Endodermal cell (in vitro differentiated cells): ENCODE measurements at regions not wholly inside any gene's neighbourhood (a gene's known extent, or its start where the extent isn't known, plus 50 kb on each side); places are given as distances from the start of the nearest gene placed in this dataset.
A peak's percentile ranks its signal among the peaks of the same experiment; 100 is the strongest.

Source experiments
- DNase-seq: peaks from one replicate; pipeline ENCODE4 v3.0.0-alpha.2; 2017
- H3K27ac ChIP-seq: 2 replicates; pipeline ENCODE4 v1.5.1; 2013; ENCODE audit warnings: mild to moderate bottlenecking, low read depth, low read length, moderate library complexity
- H3K27me3 ChIP-seq: 2 replicates; pipeline ENCODE4 v1.6.1; 2013; ENCODE audit warnings: mild to moderate bottlenecking, low read length, moderate library complexity; ENCODE audit not compliant: insufficient read depth, control insufficient read depth, poor library complexity, severe bottlenecking
- H3K36me3 ChIP-seq: 2 replicates; pipeline ENCODE4 v1.7.0; 2013; ENCODE audit warnings: mild to moderate bottlenecking, low read length, moderate library complexity; ENCODE audit not compliant: control insufficient read depth, insufficient read depth
- H3K4me1 ChIP-seq: one replicate; pipeline ENCODE4 v1.7.0; 2013; ENCODE audit warnings: low read length; ENCODE audit not compliant: control insufficient read depth, insufficient read depth
- H3K4me3 ChIP-seq: 2 replicates; pipeline ENCODE4 v1.5.1; 2013; ENCODE audit warnings: mild to moderate bottlenecking, low read length, moderate library complexity
- H3K9ac ChIP-seq: 2 replicates; pipeline ENCODE4 v1.6.1; 2013; ENCODE audit warnings: mild to moderate bottlenecking, low read length, moderate library complexity; ENCODE audit not compliant: poor library complexity, severe bottlenecking; ENCODE audit errors: extremely low read depth
- H3K9me3 ChIP-seq: 2 replicates; pipeline ENCODE4 v1.6.1; 2013; ENCODE audit warnings: mild to moderate bottlenecking, low read length, moderate library complexity; ENCODE audit not compliant: control insufficient read depth
- H3K27ac Mint-ChIP-seq: 2 replicates; pipeline ENCODE4 v1.8.0; 2020; ENCODE audit warnings: mixed read lengths
- H3K27me3 Mint-ChIP-seq: 2 replicates; pipeline ENCODE4 v1.8.0; 2021; ENCODE audit warnings: mild to moderate bottlenecking, mixed read lengths; ENCODE audit not compliant: insufficient read depth
- H3K36me3 Mint-ChIP-seq: 2 replicates; pipeline ENCODE4 v1.8.0; 2020; ENCODE audit warnings: low read depth, mixed read lengths
- H3K4me1 Mint-ChIP-seq: 2 replicates; pipeline ENCODE4 v1.8.0; 2020; ENCODE audit warnings: mixed read lengths
- H3K4me3 Mint-ChIP-seq: 2 replicates; pipeline ENCODE4 v1.8.0; 2020; ENCODE audit warnings: mild to moderate bottlenecking, moderate library complexity, mixed read lengths
- H3K9me3 Mint-ChIP-seq: 2 replicates; pipeline ENCODE4 v1.8.0; 2020; ENCODE audit warnings: mild to moderate bottlenecking, mixed read lengths
- WGBS, 2 experiments: methylation state at CpG; one replicate each; pipeline versions ENCODE4 v1.1.5 to v1.1.7; 2013; ENCODE audit warnings: missing lambda C conversion rate in 2 of 2, mixed read lengths in 1 of 2; ENCODE audit not compliant: insufficient coverage in 1 of 2, insufficient read length in 1 of 2; 5-methylcytosine and 5-hydroxymethylcytosine counted together
- TF ChIP-seq, protein P1 (sequence below): fragments of 200-600 bp; sonication (generic); conservative IDR thresholded peaks from 2 replicates; pipeline ENCODE4 v1.5.0; 2021; ENCODE audit warnings: antibody characterized with exemption, mild to moderate bottlenecking

DNA sequence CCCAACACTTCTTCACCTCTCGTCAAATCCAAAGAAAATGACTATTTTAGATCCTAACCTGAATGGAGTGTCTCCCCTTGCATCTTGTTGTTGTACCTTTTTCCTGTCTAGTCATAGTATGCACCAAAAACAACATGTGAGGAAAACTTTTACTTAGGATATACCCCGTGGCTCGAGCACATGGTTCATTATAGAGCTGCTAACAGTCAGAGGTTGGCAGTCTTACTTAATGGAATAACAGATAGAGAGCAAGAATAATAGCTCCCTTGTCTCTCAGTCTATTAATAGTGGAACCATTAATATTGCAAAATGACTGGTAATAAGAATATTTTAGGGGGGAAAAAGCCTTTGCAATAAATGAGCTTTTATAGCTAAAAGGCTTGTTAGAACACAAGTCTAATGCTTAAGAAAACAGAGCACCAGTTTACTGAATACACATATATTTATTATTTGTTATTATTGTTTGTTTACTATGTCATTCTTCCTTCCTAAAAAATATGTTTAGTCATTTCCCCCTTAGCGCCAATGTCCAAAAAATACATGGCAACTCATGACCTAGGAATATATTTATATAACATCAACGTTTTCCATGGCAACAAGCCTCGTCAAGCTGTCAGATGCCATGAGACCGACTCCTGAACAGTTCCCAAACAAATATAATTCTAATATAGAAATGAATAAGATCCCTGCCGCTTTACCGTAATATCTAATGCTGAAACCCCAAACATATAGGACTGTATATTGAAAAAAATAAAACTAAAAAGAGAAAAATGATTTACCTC is 592.4 kb downstream of the SOX5 start:
- H3K36me3 Mint-ChIP-seq, result no peaks in the 10 kb centered on the region
- Histone ChIP-seq H3K27me3 (no peaks in the 10 kb centered on the region), H3K36me3 (no peaks in the 10 kb centered on the region), H3K4me1 (no peaks in the 10 kb centered on the region), H3K27ac (no peak overlapping the region), H3K9ac (no peak overlapping the region), H3K4me3 (no peak overlapping the region), H3K9me3 (no peaks in the 10 kb centered on the region)
- H3K9me3 Mint-ChIP-seq, result no peaks in the 10 kb centered on the region
- TF ChIP-seq, protein P1, sequence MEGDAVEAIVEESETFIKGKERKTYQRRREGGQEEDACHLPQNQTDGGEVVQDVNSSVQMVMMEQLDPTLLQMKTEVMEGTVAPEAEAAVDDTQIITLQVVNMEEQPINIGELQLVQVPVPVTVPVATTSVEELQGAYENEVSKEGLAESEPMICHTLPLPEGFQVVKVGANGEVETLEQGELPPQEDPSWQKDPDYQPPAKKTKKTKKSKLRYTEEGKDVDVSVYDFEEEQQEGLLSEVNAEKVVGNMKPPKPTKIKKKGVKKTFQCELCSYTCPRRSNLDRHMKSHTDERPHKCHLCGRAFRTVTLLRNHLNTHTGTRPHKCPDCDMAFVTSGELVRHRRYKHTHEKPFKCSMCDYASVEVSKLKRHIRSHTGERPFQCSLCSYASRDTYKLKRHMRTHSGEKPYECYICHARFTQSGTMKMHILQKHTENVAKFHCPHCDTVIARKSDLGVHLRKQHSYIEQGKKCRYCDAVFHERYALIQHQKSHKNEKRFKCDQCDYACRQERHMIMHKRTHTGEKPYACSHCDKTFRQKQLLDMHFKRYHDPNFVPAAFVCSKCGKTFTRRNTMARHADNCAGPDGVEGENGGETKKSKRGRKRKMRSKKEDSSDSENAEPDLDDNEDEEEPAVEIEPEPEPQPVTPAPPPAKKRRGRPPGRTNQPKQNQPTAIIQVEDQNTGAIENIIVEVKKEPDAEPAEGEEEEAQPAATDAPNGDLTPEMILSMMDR, result no peak
- 80 to 96% methylated on average over 1 to 5 of the region's 9 CpGs for WGBS, 2 experiments
- no peak overlapping the region for H3K27ac Mint-ChIP-seq
- H3K27me3 Mint-ChIP-seq, result no peaks in the 10 kb centered on the region
- DNase-seq, result no peak
- no peak overlapping the region for H3K4me3 Mint-ChIP-seq
- peaks cover 4% of the 10 kb centered on the region for H3K4me1 Mint-ChIP-seq

DNA sequence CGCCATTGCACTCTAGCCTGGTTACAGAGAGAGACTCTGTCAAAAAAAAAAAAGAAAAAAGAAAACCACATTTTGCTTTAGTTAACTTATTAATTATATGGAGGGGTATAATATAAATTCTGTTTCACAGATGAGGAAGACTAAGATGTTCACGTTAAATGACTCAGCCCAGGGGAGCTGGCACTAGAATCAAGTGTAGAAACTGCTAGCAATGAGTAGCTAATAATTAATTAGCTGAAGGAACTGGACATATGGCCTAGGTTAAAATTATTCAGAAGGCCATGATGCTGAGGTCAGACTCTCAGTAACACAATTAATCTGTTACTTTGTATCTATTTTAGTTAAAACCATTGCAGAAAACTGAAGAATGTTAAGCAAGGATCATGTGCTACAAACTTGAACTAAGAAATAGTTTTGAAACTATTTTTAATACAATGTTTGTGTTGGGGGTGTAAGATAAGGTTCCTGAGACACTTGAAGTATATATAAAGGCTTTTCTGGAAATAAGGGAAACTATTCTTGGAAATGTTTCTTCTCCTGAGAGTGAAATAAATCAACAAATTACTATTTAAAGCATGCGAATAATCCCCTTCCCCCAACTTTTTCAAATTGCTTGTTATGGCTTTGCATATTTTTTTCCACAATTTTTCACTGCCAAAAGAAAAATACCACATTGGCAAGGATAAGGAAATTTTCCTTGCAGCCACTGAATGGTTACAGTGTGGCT is 589.3 kb downstream of the SOX5 start:
- no peaks in the 10 kb centered on the region for H3K4me1 ChIP-seq
- H3K36me3 ChIP-seq, result no peaks in the 10 kb centered on the region
- DNase-seq, result no peak
- no peak overlapping the region for H3K27ac ChIP-seq
- H3K27me3 ChIP-seq, result no peaks in the 10 kb centered on the region
- H3K27me3 Mint-ChIP-seq, result no peaks in the 10 kb centered on the region
- H3K36me3 Mint-ChIP-seq, result peaks cover 6% of the 10 kb centered on the region
- H3K4me1 Mint-ChIP-seq, result peaks cover 4% of the 10 kb centered on the region
- H3K4me3 Mint-ChIP-seq, result no peak overlapping the region
- H3K9me3 ChIP-seq, result peaks cover 11% of the 10 kb centered on the region
- H3K9ac ChIP-seq, result no peak overlapping the region
- TF ChIP-seq, protein P1, result no peak
- no peak overlapping the region for H3K27ac Mint-ChIP-seq
- no peak overlapping the region for H3K4me3 ChIP-seq
- WGBS, 2 experiments, result 89 to 94% methylated on average over 2 to 3 of the region's 3 CpGs
- H3K9me3 Mint-ChIP-seq, result peaks cover 4% of the 10 kb centered on the region

DNA sequence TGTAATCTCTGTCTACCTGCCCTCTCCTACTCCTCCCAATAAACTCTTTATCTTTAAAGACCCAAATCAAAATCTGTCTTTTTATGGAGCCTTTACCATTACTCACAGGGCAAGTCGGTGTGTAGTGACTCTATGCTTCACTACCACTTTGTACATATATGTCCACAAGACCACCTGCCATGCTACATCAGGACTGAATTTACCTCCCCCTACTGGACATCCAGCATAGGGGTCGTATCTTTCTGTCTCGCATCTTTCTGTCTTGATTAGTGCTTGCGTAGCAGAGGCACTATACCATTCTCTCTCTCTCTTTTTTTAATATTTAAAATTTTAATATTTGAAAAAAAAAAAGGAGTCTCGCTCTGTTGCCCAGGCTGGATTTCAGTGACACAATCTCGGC is 587.5 kb downstream of the SOX5 start:
- no peak overlapping the region for H3K27ac Mint-ChIP-seq
- DNase-seq, result no peak
- H3K27ac ChIP-seq, result no peak overlapping the region
- peaks cover 7% of the 10 kb centered on the region for H3K36me3 Mint-ChIP-seq
- no peaks in the 10 kb centered on the region for H3K36me3 ChIP-seq
- peaks cover 6% of the 10 kb centered on the region for H3K9me3 Mint-ChIP-seq
- H3K27me3 ChIP-seq, result no peaks in the 10 kb centered on the region
- no peaks in the 10 kb centered on the region for H3K27me3 Mint-ChIP-seq
- H3K9ac ChIP-seq, result no peak overlapping the region
- H3K4me1 Mint-ChIP-seq, result peaks cover 2% of the 10 kb centered on the region
- peaks cover 11% of the 10 kb centered on the region for H3K9me3 ChIP-seq
- 31 to 66% methylated on average over 2 to 5 of the region's 6 CpGs for WGBS, 2 experiments
- no peak overlapping the region for H3K4me3 Mint-ChIP-seq
- no peaks in the 10 kb centered on the region for H3K4me1 ChIP-seq
- TF ChIP-seq, protein P1, result peak; percentile 81
- no peak overlapping the region for H3K4me3 ChIP-seq
